ENCODE measurements at regions not wholly inside any gene's neighbourhood (a gene's known extent, or its start where the extent isn't known, plus 50 kb on each side); places are given as distances from the start of the nearest gene placed in this dataset.

DNA sequence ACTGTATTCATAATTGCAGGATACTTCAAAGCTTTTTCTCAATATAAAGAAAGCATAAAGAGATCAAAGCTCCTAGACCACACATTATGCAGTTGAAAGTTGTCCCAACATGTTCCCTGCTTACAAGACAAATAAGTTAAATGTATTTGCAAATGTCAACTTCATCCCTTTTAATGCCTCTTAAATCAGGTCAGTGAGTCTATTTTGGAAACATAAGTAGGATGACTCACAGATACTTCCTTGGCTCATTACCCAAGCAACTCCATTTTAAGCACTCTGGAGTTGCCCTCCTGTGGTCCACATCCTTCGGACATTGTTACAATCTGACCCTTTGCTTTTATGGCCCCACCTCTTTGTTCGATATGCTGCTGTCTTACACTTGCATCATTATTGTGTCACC, 162.0 kb downstream of the FAXC start:
- H3K4me1 Mint-ChIP-seq = peaks cover 14 to 16% of the 10 kb centered on the region in 2 experiments
- H3K36me3 Mint-ChIP-seq (ENCODE audit: insufficient read depth in 1 of 3, low read depth in 3 of 3) = peaks cover under 1 to 2% (median 2%) of the 10 kb centered on the region in 3 experiments; a peak in 2 of 7 replicates
- H3K23me2 ChIP-seq (ENCODE audit: insufficient read length, low read depth, low read length, poor library complexity, severe bottlenecking) = no peaks in the 10 kb centered on the region
- no peak overlapping the region for H2AFZ ChIP-seq (ENCODE audit: low read length)
- H3K79me1 ChIP-seq (ENCODE audit: insufficient read depth, low read depth, low read length, poor library complexity, severe bottlenecking) = no peaks in the 10 kb centered on the region
- no peak overlapping the region for H3K9ac ChIP-seq (ENCODE audit: extremely low read depth, insufficient read length, low read length)
- H2BK120ac ChIP-seq (ENCODE audit: low read depth, low read length, poor library complexity, severe bottlenecking) = no peak overlapping the region
- no peak overlapping the region for H3K14ac ChIP-seq (ENCODE audit: insufficient read depth, low read length)
- TF ChIP-seq CTCF (conservative IDR thresholded peaks at IDR 0.05) = no peak
- no peak overlapping the region for H3K18ac ChIP-seq (ENCODE audit: insufficient read length, low read depth, low read length)
- H2AK5ac ChIP-seq (ENCODE audit: insufficient read length, low read length) = no peak overlapping the region
- H2BK12ac ChIP-seq (ENCODE audit: insufficient read length, low read depth, low read length) = no peak overlapping the region
- H4K91ac ChIP-seq (ENCODE audit: insufficient read length, low read depth, low read length) = no peak overlapping the region
- no peak overlapping the region for H3K23ac ChIP-seq (ENCODE audit: insufficient read length, low read depth, low read length)
- no peaks in the 10 kb centered on the region for H3K79me2 ChIP-seq (ENCODE audit: insufficient read depth, low read length)
- H2BK20ac ChIP-seq (ENCODE audit: low read depth, low read length, poor library complexity, severe bottlenecking) = no peak overlapping the region
- no peak overlapping the region for H4K5ac ChIP-seq (ENCODE audit: insufficient read length, low read depth, low read length)
- no peak overlapping the region for H3K27ac ChIP-seq (ENCODE audit: insufficient read length, low read depth, low read length)
- no peak overlapping the region for H3T11ph ChIP-seq (ENCODE audit: low read length)
- no peaks in the 10 kb centered on the region; the same call in 1 of the 2 replicates for H3K4me1 ChIP-seq (ENCODE audit: insufficient read depth, low read length)
- H2BK15ac ChIP-seq (ENCODE audit: low read depth, low read length) = no peak overlapping the region
- no CpG with 5 or more reads among the region's 2 CpGs for WGBS (ENCODE audit: extremely low coverage, insufficient read length, low lambda C conversion rate)
- no peak for DNase-seq
- no peak overlapping the region for H3K27ac Mint-ChIP-seq
- H3K56ac ChIP-seq (ENCODE audit: insufficient read length, low read depth, low read length) = no peak overlapping the region
- H3K27me3 ChIP-seq (ENCODE audit: insufficient read depth, low read length) = no peaks in the 10 kb centered on the region
- H3K9me3 Mint-ChIP-seq = peaks cover 2% of the 10 kb centered on the region in 2 experiments; a peak in 4 of 5 replicates
- no peaks in the 10 kb centered on the region for H4K20me1 ChIP-seq (ENCODE audit: control insufficient read depth, insufficient read depth, insufficient read length)
- no peaks in the 10 kb centered on the region for H3K27me3 Mint-ChIP-seq (ENCODE audit: low read depth)
- H3K4ac ChIP-seq (ENCODE audit: low read depth, low read length) = no peak overlapping the region
- no peak overlapping the region for H4K8ac ChIP-seq (replicated peaks; ENCODE audit: insufficient read length, low read depth, low read length)
- no peak overlapping the region for H3K4me3 Mint-ChIP-seq
- H3K4me2 ChIP-seq (ENCODE audit: insufficient read depth, insufficient read length, low read length) = no peak overlapping the region
- H3K9me3 ChIP-seq (ENCODE audit: control insufficient read depth, low read depth, low read length) = no peaks in the 10 kb centered on the region
- no peak overlapping the region for H2BK5ac ChIP-seq (ENCODE audit: insufficient read length, low read length)
